Loucy (cell line): ENCODE measurements at regions not wholly inside any gene's neighbourhood (a gene's known extent, or its start where the extent isn't known, plus 50 kb on each side); places are given as distances from the start of the nearest gene placed in this dataset.

ENCODE experiments used
- H2AFZ ChIP-seq: fragments of 200-600 bp; sonication (generic); 2 replicates; pipeline ENCODE4 v1.6.0; 2016; ENCODE audit warnings: antibody characterized with exemption, mild to moderate bottlenecking, low read length, moderate library complexity
- H3F3A ChIP-seq: fragments of 200-600 bp; 2 replicates; pipeline ENCODE4 v1.6.0; 2016; ENCODE audit warnings: antibody characterized with exemption, low read depth, mild to moderate bottlenecking
- H3K27me3 ChIP-seq: fragments of 200-600 bp; sonication (generic); 2 replicates; pipeline ENCODE4 v1.6.1; 2014; ENCODE audit warnings: low read length, mild to moderate bottlenecking; ENCODE audit not compliant: insufficient read depth, poor library complexity, severe bottlenecking
- H3K36me3 ChIP-seq: fragments of 200-600 bp; sonication (generic); 2 replicates; pipeline ENCODE4 v1.6.1; 2016; ENCODE audit warnings: low read length; ENCODE audit not compliant: insufficient read depth
- H3K4me1 ChIP-seq: fragments of 200-600 bp; sonication (generic); 2 replicates; pipeline ENCODE4 v1.5.1; 2014; ENCODE audit warnings: low read length, mild to moderate bottlenecking; ENCODE audit not compliant: insufficient read depth, poor library complexity, severe bottlenecking
- H3K4me2 ChIP-seq: fragments of 200-600 bp; sonication (generic); 2 replicates; pipeline ENCODE4 v1.6.0; 2014; ENCODE audit warnings: antibody characterized with exemption, low read length, low read depth, mild to moderate bottlenecking; ENCODE audit not compliant: poor library complexity, severe bottlenecking
- H3K4me3 ChIP-seq: fragments of 200-600 bp; sonication (generic); 2 replicates; pipeline ENCODE4 v1.5.1; 2014; ENCODE audit warnings: low read length, mild to moderate bottlenecking, mixed read lengths; ENCODE audit not compliant: poor library complexity, severe bottlenecking
- H3K79me2 ChIP-seq: fragments of 200-600 bp; sonication (generic); 2 replicates; pipeline ENCODE4 v1.6.1; 2014; ENCODE audit warnings: low read length; ENCODE audit not compliant: insufficient read depth
- H3K9ac ChIP-seq: fragments of 200-600 bp; sonication (generic); 2 replicates; pipeline ENCODE4 v1.6.0; 2014; ENCODE audit warnings: mild to moderate bottlenecking, low read depth, low read length, moderate library complexity; ENCODE audit not compliant: poor library complexity, severe bottlenecking
- H3K9me2 ChIP-seq: fragments of 200-600 bp; sonication (generic); replicated peaks from 2 replicates; pipeline ENCODE4 v1.6.1; 2016; ENCODE audit warnings: low read depth, low read length, mixed read lengths
- H3K9me3 ChIP-seq: fragments of 200-600 bp; sonication (generic); 2 replicates; pipeline ENCODE4 v1.6.1; 2014; ENCODE audit warnings: mild to moderate bottlenecking, antibody characterized with exemption, low read length, low read depth; ENCODE audit not compliant: insufficient read depth
- H4K20me1 ChIP-seq: fragments of 200-600 bp; sonication (generic); 2 replicates; pipeline ENCODE4 v1.6.0; 2014; ENCODE audit warnings: antibody characterized with exemption, low read length, mild to moderate bottlenecking; ENCODE audit not compliant: insufficient read depth, poor library complexity, severe bottlenecking
- CTCF ChIP-seq: fragments of 200-600 bp; sonication (generic); conservative IDR thresholded peaks from 2 replicates; pipeline ENCODE4 v1.5.1; 2014; ENCODE audit warnings: mild to moderate bottlenecking, antibody characterized with exemption, low read length
- EZH2phosphoT487 ChIP-seq: fragments of 200-600 bp; IDR thresholded peaks from 2 replicates; pipeline ENCODE4 v1.6.1; 2018; ENCODE audit warnings: antibody characterized with exemption, mild to moderate bottlenecking, moderate library complexity, borderline replicate concordance

GRCh38 chr12:90499795-90500194, 455.2 kb downstream of the CCER1 start:
- TF ChIP-seq EZH2phosphoT487, result no peak
- TF ChIP-seq CTCF, result no peak
- Histone ChIP-seq H3K4me1 (no peaks in the 10 kb centered on the region), H4K20me1 (no peaks in the 10 kb centered on the region), H3K27me3 (no peaks in the 10 kb centered on the region), H3K4me3 (no peak overlapping the region), H3K9me2 (no peaks in the 10 kb centered on the region), H3K36me3 (no peaks in the 10 kb centered on the region), H2AFZ (no peak overlapping the region), H3K9ac (no peak overlapping the region), H3F3A (no peaks in the 10 kb centered on the region), H3K4me2 (no peak overlapping the region), H3K79me2 (no peaks in the 10 kb centered on the region), H3K9me3 (no peaks in the 10 kb centered on the region)

GRCh38 chr12:90497923-90498545, 456.9 kb downstream of the CCER1 start:
- Histone ChIP-seq H3K4me3 (no peak overlapping the region), H4K20me1 (no peaks in the 10 kb centered on the region), H3K79me2 (no peaks in the 10 kb centered on the region), H3K9me2 (no peaks in the 10 kb centered on the region), H3K36me3 (no peaks in the 10 kb centered on the region), H3K9ac (no peak overlapping the region), H3K4me1 (no peaks in the 10 kb centered on the region), H2AFZ (no peak overlapping the region), H3F3A (no peaks in the 10 kb centered on the region), H3K4me2 (no peak overlapping the region), H3K27me3 (no peaks in the 10 kb centered on the region), H3K9me3 (no peaks in the 10 kb centered on the region)
- TF ChIP-seq EZH2phosphoT487 (no peak), CTCF (no peak)

GRCh38 chr12:90490355-90490754, 464.6 kb downstream of the CCER1 start:
- no peaks in the 10 kb centered on the region for H3K9me3 ChIP-seq

More at GRCh38 chr12:90490355-90490754, 464.6 kb downstream of the CCER1 start:
- Histone ChIP-seq H2AFZ (no peak overlapping the region), H3K4me1 (no peaks in the 10 kb centered on the region), H3K9me2 (no peaks in the 10 kb centered on the region), H4K20me1 (no peaks in the 10 kb centered on the region), H3K27me3 (no peaks in the 10 kb centered on the region), H3F3A (no peaks in the 10 kb centered on the region), H3K36me3 (no peaks in the 10 kb centered on the region), H3K4me3 (no peak overlapping the region), H3K79me2 (no peaks in the 10 kb centered on the region), H3K9ac (no peak overlapping the region), H3K4me2 (no peak overlapping the region)
- TF ChIP-seq EZH2phosphoT487 (no peak), CTCF (no peak)
